Ovary (tissue), 7 donors: ENCODE measurements at regions not wholly inside any gene's neighbourhood (a gene's known extent, or its start where the extent isn't known, plus 50 kb on each side); places are given as distances from the start of the nearest gene placed in this dataset.

Experiments
- DNase-seq, 5 donors: peaks; one replicate each; pipeline ENCODE4 v3.0.0-alpha.2; 2019 to 2020
- H3K27ac ChIP-seq, 2 donors: fragments of 200-600 bp; one replicate each; pipeline versions ENCODE4 v1.5.1 to v1.8.0; 2019 to 2022
- H3K27me3 ChIP-seq: fragments of 200-600 bp; one replicate; pipeline ENCODE4 v1.8.0; 2022
- H3K36me3 ChIP-seq: fragments of 200-600 bp; sonication (generic); one replicate; pipeline ENCODE4 v1.5.1; 2019
- H3K4me1 ChIP-seq: one replicate; pipeline ENCODE4 v1.8.1; 2013; ENCODE audit warnings: mild to moderate bottlenecking, moderate library complexity; ENCODE audit not compliant: insufficient read depth
- H3K4me3 ChIP-seq: fragments of 200-600 bp; sonication (generic); one replicate; pipeline ENCODE4 v1.5.1; 2017
- H3K9me3 ChIP-seq, 2 donors: fragments of 200-600 bp in 1 of 2; sonication (generic) in 1 of 2; one replicate each; pipeline versions ENCODE4 v1.5.1 to v1.8.1; 2013 to 2019; ENCODE audit warnings: mild to moderate bottlenecking in 1 of 2, moderate library complexity in 1 of 2
- EP300 ChIP-seq: sonication (generic); formaldehyde crosslinking; IDR thresholded peaks from one replicate; pipeline ENCODE4 v1.6.1; 2017; ENCODE audit warnings: antibody characterized with exemption
- POLR2A ChIP-seq: fragments of 450-650 bp; IDR thresholded peaks from one replicate; pipeline ENCODE4 v1.6.1; 2017; ENCODE audit warnings: antibody characterized with exemption, mild to moderate bottlenecking, moderate library complexity
- WGBS, 3 donors: extraction: QIAGEN DNeasy Blood & Tissue Kit in 1 of 3; methylation state at CpG; one replicate each; pipeline versions ENCODE4 v1.1.5 to v1.1.7; 2013 to 2017; 5-methylcytosine and 5-hydroxymethylcytosine counted together
- intact Hi-C, 4 donors: fragments of 100-400 bp; cut with DNase I; formaldehyde crosslinking; loops; one replicate each; pipeline versions ENCODE4 v1.11.0 to v1.15.1; 2022 to 2023
- TF ChIP-seq, protein P1 (sequence below), 3 donors: fragments of 450-650 bp in 2 of 3; fragments of 200-600 bp in 1 of 3; IDR thresholded peaks; one replicate each; pipeline versions ENCODE4 v1.5.1 to v1.8.0; 2016 to 2022; ENCODE audit warnings: antibody characterized with exemption in 3 of 3, mild to moderate bottlenecking in 1 of 3
- donor health status: DM: no; HTN: no; CAD: no; lungs with moderate emphysema.
- donor health status: DM: no; HTN: no; CAD: no.
- donor health status: Bipolar disorder and iron deficiency.
- donor health status: DM: no; HTN: no; CAD: no.
- donor health status: DM: yes; HTN: yes; CAD: no.

DNA sequence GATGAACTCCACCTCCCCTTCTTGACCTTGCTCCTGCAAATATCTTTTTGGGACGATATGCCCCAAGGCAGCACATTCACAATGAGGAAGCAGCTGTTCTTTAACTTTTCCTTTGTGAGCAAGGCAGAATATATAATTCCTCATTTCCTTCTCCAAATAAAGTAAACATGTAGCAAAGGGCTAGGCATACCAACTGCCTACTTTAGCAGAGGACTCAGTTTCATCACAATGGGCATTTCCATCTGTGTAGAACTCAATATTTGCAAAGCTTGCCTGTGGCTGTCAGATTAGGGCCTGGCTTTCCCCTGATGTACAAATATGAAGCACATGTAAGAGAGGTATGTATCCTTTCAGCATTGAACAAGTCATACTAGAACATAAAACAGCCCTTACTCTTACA, 366.9 kb downstream of the RSL24D1 start:
- Histone ChIP-seq H3K4me3 (no peak overlapping the region), H3K36me3 (no peaks in the 10 kb centered on the region), H3K27me3 (no peaks in the 10 kb centered on the region), H3K27ac (no peak overlapping the region), H3K9me3 (no peaks in the 10 kb centered on the region), H3K4me1 (no peaks in the 10 kb centered on the region)
- intact Hi-C loops = no loop called here
- TF ChIP-seq, protein P1, sequence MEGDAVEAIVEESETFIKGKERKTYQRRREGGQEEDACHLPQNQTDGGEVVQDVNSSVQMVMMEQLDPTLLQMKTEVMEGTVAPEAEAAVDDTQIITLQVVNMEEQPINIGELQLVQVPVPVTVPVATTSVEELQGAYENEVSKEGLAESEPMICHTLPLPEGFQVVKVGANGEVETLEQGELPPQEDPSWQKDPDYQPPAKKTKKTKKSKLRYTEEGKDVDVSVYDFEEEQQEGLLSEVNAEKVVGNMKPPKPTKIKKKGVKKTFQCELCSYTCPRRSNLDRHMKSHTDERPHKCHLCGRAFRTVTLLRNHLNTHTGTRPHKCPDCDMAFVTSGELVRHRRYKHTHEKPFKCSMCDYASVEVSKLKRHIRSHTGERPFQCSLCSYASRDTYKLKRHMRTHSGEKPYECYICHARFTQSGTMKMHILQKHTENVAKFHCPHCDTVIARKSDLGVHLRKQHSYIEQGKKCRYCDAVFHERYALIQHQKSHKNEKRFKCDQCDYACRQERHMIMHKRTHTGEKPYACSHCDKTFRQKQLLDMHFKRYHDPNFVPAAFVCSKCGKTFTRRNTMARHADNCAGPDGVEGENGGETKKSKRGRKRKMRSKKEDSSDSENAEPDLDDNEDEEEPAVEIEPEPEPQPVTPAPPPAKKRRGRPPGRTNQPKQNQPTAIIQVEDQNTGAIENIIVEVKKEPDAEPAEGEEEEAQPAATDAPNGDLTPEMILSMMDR (IDR thresholded peaks at IDR 0.05) = no peak
- no peak for TF ChIP-seq EP300
- no peak for DNase-seq
- whole genome bisulfite sequencing, 3 donors = 14 to 39% (median 20%) methylated on average over 1 of the region's 1 CpG

- TF ChIP-seq, protein P1 (IDR thresholded peaks at IDR 0.05) = no peak
- TF ChIP-seq POLR2A (no peak), EP300 (no peak)
- H3K9me3 ChIP-seq = no peaks in the 10 kb centered on the region
- DNase-seq = no peak
- no peaks in the 10 kb centered on the region for H3K36me3 ChIP-seq
- WGBS, 3 donors = 83 to 86% (median 83%) methylated on average over 5 of the region's 5 CpGs
- intact Hi-C loops = no loop called here
- H3K27me3 ChIP-seq = no peaks in the 10 kb centered on the region
- no peaks in the 10 kb centered on the region for H3K4me1 ChIP-seq
- H3K27ac ChIP-seq = no peak overlapping the region
- no peak overlapping the region for H3K4me3 ChIP-seq
These were observed 375.9 kb downstream of the RSL24D1 start for GRCh38 chr15:54820811-54821210.

- no peak for DNase-seq
- Histone ChIP-seq H3K27ac (no peak overlapping the region), H3K4me3 (no peak overlapping the region), H3K9me3 (no peaks in the 10 kb centered on the region), H3K27me3 (no peaks in the 10 kb centered on the region), H3K4me1 (no peaks in the 10 kb centered on the region), H3K36me3 (no peaks in the 10 kb centered on the region)
- no peak for TF ChIP-seq EP300
- TF ChIP-seq, protein P1 (IDR thresholded peaks at IDR 0.05) = no peak
- no peak for TF ChIP-seq POLR2A
- intact Hi-C loops = no loop called here
These were observed 376.6 kb downstream of the RSL24D1 start for GRCh38 chr15:54820098-54820497.

DNA sequence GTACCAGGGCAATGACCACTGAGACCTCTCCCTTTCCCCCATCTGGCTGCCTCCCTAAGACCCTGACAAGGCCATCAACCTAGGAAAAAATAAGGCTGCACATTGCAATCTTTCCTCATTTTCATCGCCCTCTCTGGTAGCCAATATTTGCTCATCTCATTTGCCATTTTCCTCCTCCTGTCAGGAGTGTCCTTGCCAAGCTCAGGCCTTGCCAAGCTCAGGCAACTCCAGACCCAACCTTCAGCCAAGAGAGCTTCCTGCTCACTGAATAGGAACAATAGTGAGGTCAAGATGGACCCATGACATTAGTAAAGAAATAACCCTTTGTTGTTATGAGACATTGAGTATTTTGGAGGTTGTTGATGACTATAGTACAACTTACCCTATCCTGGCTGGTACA, 380.3 kb downstream of the RSL24D1 start:
- intact Hi-C loops = no loop called here
- Histone ChIP-seq H3K27ac (no peak overlapping the region), H3K4me3 (no peak overlapping the region), H3K36me3 (no peaks in the 10 kb centered on the region), H3K4me1 (no peaks in the 10 kb centered on the region), H3K9me3 (no peaks in the 10 kb centered on the region), H3K27me3 (no peaks in the 10 kb centered on the region)
- WGBS, 3 donors = 82 to 88% (median 88%) methylated on average over 1 of the region's 1 CpG
- no peak for DNase-seq
- TF ChIP-seq POLR2A (no peak), EP300 (no peak)
- TF ChIP-seq, protein P1 (IDR thresholded peaks at IDR 0.05) = no peak

- TF ChIP-seq EP300 (no peak), POLR2A (no peak)
- TF ChIP-seq, protein P1 (IDR thresholded peaks at IDR 0.05) = no peak
- H3K27me3 ChIP-seq = no peaks in the 10 kb centered on the region
- no peaks in the 10 kb centered on the region for H3K9me3 ChIP-seq
- H3K4me3 ChIP-seq = no peak overlapping the region
- DNase-seq = no peak
- H3K4me1 ChIP-seq = no peaks in the 10 kb centered on the region
- H3K36me3 ChIP-seq = no peaks in the 10 kb centered on the region
- no peak overlapping the region for H3K27ac ChIP-seq
- WGBS, 3 donors = 72 to 77% (median 74%) methylated on average over 4 of the region's 4 CpGs
- intact Hi-C loops = no loop called here
These were observed 381.2 kb downstream of the RSL24D1 start for GRCh38 chr15:54815556-54815955.
